IPS DF 4.7 (cell line): ENCODE measurements at regions not wholly inside any gene's neighbourhood (a gene's known extent, or its start where the extent isn't known, plus 50 kb on each side); places are given as distances from the start of the nearest gene placed in this dataset.
A peak's percentile ranks its signal among the peaks of the same experiment; 100 is the strongest.
"Not testable (repeated sequence)": the region's sequence is repeated elsewhere in the genome, so short reads cannot be mapped to it uniquely, and the experiment has no call there.

Source experiments
- DNase-seq: peaks from one replicate; pipeline ENCODE4 v3.0.0-alpha.2; 2013; ENCODE audit warnings: low spot score; ENCODE audit errors: extremely low read depth

DNA sequence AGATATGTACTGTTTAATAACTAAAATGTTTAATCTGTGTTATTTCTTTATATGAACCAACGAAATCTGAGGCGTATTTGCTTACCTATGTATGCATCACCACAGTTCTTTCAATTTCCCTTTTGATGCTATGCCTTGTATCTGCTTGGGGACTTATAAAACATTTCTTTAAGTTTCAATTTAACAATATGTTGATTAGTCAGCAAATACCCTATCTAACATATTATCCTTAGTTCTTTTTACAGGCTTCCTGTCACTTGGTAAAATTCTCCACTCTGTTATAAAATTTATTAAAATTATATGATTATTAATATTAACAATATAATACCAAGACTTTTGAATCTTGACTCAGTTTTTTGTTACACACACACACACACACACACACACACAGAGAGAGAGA lies 174.3 kb downstream of the CPS1 start:
- DNase-seq, result no peak

DNA sequence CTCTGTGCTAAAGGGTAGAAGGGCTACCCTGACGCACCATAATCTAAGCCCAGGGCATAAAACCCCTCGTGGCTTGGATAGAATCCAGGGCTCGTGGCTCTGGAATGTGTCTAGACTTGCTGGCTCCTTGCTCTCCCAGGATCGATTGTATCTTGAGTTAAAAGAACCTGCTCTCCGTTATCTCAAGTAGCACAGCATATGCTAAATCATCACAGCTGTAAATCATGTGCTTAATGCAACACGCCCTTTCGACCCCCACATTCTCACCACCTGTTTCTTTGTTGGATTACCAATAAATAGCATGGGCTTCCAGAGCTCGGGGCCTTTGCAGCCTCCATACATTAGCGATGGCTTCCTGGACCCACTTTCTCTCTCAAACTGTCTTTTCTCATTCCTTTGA lies 190.4 kb downstream of the CPS1 start:
- DNase-seq, result not testable (repeated sequence)

DNA sequence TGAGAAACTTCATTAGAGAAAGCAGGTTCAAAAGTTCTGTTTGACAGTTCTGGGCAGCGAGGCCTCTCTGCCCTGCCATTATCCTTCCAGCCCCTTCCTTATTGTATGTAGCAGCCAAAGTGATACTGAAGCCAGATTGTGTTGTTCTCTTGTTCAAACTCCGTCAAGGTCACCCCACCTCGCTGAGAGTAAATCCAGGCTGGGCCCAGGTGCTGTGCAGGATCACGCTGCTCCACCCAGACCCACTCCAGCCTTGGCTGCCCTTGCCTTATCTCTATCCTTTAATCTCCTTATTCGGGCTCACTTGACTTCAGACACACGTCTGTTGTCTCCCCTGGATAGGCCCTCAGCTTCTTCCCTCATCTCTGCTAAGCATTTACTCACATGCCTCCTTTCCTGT lies 196.1 kb downstream of the CPS1 start:
- DNase-seq, result no peak

DNA sequence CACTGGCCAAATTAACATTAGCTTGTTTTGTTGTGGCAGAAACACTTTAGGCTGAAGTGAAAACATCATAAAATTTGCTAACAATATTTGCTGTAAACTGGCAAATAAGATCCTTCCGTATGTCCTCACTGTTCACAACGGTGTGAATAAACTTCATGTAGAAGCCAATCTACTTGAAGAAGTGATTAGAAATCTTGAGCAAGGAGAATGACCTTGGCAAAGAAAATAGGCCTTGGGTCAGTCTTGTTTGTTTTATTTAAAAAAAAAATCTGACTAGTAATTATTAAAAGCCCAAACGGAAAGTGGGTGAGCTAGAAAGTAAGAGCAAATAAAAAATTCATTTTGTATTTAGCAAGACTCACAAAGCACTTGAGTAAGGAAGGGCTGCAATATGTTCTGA lies 197.0 kb downstream of the CPS1 start:
- no peak for DNase-seq

DNA sequence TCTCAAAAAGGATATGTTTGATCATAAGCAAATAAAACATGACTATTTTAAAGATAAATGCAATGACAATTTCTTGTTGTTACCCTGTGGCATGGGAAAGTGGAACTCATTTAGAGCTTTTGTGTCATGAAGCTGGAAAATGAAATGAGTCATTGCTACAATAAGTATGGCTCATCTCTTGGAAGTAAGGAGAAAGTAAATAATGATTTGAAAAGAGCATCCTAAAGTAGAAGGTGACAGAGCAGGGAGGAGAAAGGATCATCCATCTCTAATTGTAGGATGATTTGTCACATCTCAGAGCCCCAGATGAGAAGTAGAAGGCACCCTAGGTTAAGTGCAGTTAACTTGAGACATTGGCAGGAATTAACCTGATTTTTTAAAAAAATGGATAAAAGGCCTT lies 200.5 kb downstream of the CPS1 start:
- DNase-seq, result no peak

DNA sequence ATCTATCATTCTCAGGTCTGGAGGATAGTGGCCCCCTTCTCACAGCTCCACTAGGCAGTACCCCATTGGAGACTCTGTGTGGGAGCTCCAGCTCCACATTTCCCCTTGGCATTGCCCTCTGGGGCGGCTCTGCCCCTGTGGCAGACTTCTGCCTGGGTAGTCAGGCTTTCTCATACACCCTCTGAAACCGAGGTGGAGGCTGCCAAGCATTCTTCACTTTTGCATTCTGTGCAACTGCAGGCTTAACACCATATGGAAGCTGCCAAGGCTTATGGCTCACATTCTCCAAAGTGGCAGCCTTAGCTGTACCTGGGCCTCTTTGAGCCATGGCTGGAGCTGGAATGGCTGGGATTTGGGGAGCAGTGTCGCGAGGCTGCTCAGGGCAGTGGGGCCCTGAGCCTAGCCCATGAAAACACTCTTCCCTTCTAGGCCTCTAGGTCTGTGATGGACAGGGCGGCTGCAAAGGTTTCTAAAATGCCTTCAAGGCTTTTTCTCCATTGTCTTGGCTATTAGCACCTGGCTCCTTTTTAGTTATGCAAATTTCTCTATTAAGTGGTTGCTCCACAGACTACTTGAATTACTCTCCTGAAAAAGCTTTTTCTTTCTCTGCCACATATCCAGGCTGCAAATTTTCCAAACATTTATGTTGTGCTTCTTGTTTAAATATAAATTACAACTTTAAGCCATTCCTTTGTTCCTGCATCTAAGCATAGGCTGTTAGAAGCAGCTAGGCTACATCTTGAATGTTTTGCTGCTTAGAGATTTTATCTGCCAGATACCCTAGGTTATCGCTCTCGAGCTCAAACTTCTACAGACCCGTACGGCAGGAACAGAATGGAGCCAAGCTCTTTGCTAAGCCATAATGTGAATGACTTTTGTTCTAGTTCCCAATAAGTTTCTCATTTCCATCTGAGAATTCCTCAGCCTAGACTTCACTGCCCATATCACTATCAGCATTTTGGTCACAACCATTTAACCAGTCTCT lies 206.5 kb downstream of the CPS1 start:
- peak; percentile 36 for DNase-seq

DNA sequence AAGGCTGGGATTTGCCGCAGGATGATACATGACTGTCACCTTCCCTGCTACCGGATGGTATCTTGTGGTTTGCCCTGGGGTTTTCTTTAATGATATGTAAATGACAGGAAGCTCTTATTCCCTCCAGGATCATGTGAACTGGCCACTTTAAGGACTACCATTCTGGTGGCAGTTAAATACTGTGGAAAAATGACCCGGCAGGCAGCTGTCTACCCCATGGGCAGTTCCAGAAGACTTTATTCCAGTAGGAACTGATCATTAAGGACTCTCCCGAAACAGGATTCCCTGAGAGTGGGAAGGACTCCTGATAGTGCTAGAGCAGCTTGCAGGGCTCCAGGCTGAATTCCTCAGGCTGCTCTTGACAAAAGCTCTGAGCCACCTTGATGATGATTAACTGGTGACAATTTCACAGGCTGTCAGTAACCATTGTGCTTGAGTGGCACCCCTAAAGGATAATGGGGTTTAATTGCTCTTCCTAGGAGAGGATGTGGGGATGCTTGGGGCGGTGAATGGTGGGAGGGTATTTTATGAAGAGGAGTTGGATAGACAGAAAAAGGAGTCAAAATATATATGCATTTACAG lies 212.0 kb downstream of the CPS1 start:
- no peak for DNase-seq

DNA sequence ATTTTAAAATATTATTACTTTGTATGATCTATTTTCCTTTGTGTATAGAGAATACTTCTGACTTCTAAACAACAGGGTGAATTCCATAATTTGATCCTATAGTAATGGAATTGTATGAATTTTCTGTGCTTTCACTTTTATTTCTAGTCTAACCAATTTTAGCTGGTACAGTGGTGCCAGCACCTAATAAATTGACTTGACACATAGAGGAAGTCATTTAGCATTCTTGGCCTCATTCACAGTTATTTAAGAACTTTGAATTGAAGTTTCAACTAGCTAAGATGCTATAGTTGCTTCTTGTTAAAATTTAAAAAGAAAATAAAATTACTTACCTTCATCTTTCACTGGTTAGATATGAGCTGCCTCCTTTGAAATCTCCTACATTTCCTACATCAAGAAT lies 220.4 kb downstream of the CPS1 start:
- DNase-seq, result no peak

DNA sequence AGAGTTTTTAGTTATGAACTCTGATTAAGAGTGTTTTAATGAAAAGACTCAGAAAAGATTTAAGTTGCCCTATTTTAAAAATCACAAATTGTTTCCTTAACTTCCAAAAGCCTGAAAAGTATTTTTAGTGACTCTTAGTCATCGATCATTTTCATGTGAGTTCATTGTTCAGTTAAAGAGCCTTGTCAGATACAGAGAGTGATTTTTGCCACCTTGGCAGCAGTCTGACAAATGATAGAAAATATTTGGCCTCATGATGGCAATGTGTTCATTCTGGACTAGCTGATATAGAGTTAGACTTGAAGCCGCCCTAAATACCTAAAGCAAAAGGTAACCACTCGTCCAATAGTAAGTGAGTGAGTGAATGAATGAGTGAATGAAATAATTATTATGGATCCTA lies 225.8 kb downstream of the CPS1 start:
- DNase-seq, result no peak

DNA sequence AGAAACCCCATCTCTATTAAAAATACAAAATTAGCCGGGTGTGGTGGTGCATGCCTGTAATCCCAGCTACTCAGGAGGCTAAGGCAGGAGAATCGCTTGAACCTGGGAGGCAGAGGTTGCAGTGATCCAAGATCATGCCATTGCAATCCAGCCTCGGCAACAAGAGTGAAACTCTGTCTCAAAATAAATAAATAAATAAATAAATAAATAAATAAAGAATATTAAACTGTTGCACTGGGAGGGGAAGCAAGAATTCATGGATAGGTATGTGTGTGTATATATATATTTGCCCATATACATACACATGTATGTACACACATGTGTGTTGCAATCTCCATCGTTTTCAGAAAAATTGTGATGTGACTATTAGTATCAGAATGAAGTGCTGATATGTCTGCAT lies 231.4 kb downstream of the CPS1 start:
- DNase-seq, result not testable (repeated sequence)

DNA sequence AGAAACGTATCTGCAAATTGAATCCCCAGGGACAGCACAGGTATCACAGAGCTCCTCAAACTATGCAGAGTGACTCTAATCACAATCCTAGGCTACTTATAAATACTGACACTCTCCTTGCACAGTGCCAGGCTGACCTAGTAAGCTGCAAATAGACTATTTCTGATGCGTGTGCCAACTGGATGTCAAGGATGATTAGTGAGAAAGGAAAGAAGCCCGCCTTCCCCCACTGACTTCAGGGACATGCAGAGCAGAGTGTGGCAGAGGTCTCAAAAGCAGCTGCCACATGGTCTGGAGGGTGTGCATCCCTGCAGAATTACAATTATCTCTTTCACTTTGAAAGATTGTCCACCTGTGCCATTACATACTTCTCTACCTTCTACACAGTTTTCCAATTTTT lies 235.6 kb downstream of the CPS1 start:
- no peak for DNase-seq

DNA sequence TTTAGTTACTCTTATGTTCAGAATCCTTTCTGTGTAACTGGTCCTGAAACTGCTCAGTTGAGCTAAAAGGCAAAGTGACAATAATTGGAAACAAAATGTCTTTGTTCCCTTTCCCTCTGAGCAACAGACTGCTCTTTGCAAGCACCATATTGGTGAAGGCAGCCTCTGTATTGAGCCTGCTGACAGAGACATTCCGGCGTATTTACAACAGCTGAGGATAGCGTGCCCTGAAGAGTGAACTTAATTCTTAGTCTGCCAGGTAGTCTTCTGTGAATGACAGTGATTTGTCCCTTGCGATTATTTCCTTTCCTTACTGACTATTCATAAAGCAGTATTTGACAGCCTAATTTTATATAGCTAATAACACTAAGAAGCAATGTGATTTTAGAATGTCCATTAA lies 239.1 kb downstream of the CPS1 start:
- DNase-seq, result no peak

DNA sequence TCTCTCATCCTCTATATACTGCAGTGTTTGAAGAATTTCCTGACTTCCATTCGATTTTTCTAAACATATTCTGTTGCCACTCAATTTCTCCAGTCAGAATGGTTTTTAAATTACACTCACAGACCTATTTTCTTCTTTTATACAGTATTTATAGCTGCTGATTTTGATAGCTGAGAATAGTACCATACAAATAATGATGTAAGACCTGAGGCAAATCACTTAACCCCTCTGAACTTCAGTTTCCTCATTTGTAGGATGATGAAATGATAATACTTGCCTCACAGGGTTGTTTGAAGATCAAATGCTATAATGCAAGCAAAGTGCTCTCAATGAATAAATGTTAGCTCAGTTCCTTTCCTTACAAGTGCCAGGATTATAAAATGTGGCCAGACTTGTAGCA lies 241.8 kb downstream of the CPS1 start:
- DNase-seq, result no peak

DNA sequence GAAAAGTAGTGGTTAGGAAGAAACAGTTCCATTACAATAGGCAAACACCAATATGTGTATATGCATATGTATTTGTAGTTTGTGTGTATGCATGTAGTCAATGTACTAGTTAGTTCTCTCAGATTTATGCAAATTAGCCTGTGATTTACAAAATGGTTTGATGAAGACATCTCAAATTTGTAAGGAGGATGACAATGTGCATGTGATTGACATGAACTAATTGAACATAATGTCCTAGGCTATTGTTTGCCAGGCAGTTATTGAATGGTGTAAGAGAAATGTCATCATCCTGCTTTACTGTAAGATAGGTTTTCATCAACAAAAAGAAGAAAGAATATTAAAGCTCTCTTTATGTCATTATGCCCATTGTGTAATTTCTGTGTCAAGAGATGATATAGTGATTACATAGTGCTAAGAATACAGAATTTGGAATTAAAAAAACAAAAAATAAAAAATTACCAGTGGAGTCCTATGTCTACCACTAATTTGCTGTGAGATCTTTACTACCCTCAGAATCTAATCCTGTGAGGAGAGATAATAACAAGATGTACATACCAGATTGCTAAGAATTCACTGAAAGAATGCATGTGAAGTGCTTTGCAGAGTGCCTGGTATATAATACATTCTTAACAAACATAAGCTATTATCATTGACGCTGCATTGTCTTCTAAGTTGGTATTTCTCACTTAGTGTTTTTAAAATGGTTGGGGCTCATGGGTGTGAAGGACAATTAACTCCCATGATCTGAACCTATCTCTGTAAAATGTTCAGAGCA lies 258.0 kb downstream of the CPS1 start:
- no peak for DNase-seq

DNA sequence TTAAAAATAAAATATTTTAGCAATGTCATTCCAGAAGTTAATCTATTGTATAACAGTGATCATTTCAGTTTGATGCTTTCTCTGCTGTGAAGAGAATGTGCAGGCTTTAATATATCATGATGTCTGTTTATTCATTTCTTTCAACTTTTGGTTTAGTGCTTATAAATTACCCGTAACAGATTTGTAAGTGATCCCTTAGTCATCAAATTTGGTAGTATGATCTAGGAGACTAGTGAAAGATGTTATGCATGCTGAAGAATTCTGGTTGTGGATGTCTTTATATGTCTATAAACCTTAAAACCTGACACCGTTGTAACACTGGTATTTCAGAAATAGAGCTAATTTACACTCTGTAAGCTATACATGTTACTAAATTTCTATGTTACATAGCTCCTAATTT lies 260.4 kb downstream of the CPS1 start:
- DNase-seq, result no peak

DNA sequence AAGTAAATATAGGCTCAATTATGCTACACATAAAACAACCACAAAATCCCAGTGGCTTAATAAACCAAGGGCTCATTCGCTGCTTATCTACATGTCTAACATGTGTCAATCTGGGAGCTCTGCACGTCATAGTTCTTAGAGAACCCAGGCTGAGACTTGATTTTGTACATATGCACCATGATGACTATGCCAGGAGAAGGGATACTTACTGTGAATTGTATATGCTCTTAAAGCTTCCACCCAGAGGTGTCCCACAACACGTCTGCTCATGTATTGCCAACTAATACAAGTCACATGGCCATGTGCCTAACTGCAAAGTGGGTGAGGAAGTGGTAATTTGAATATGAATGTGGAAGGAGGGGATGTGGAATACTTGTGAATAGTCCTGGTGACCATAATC lies 262.1 kb downstream of the CPS1 start:
- DNase-seq, result no peak

DNA sequence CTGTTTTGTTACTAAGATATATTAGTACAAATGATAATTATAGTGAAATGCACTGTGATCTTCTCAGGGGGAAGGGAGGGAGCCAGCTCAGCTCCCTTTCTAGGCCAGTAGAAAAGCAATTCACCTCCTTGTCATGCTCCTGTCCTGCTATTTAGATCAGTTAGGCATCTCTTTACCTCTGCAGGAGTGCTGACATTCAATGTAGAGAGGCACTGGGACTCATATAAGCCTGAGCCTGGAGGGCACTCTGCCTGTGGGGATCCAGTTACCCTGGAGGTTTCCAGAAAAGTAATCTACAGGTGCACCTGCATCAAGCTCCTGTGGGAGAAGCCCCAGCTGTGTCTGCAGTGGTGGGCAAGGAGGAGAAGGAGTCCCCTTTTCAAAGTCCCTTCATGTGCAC lies 277.0 kb downstream of the CPS1 start:
- no peak for DNase-seq

DNA sequence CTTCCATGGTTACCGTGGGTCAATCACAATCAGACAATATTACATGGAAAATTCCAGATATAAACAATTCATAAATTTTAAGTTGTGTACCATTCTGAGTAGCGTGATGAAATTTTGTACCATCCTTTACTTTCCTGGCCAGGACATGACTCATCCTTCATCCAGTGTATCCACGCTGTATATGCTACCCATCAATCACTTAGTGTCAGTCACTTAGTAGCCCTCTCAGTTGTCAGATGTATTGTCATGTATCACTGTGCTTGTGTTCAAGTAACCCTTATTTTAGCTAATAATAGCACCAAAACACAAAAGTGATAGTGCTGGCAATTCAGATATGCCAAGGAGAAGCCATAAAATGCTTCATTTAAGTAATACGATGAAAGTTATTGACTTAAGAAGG lies 282.6 kb downstream of the CPS1 start:
- DNase-seq, result no peak

DNA sequence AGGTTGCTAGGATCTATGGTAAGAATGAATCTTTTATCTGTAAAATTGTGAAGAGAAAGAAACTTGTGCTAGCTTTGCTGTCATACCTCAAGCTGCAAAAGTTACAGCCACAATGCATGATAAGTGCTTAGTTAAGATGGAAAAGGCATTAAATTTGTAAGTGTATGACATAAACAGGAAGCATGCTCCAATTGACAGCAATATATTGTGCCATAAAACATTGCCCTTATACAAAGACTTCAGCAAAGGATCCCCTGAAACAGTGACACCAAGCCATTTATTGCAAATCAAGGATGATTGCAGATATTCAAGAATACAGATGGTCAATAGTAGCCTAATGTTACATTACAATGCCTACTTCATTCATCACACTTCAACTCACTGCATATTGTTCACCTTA lies 283.1 kb downstream of the CPS1 start:
- DNase-seq, result no peak

DNA sequence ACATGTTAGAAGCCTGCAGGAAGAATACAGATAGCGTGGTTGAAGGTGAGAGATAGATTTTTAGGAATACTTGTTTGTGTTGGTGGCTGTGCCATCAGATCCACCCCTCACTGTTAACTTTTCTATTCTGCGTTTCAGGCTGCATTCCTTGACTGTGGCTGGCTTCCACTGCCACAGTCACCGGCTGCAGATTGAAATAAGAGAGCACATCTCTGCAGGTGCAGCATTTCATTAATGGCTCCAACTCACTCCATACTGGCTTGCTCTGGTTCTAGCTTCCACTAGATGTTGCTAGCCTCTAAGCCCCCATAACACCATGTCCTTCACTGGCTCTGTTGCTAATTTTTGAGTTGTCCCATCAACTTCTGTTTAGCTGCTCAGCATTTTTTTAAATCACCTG lies 286.5 kb downstream of the CPS1 start:
- DNase-seq, result no peak

DNA sequence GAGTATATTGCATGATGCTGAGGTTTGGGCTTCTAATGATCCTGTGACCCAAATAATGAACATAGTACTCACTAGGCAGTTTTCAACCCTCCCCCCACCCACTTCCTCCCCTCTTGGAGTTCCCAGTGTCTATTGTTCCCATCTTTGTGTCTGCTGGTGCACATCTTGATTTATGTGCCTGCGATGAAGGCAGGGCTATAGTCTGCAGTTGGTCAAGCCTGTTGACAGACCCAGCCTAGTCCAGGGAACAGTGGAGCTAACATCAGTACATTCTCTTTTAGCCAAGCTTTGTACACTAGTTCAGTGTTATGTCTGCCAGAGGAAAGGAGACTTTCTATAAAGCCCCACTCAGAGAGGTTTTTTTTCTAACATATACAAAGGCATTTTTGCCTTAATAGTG lies 287.6 kb downstream of the CPS1 start:
- no peak for DNase-seq

DNA sequence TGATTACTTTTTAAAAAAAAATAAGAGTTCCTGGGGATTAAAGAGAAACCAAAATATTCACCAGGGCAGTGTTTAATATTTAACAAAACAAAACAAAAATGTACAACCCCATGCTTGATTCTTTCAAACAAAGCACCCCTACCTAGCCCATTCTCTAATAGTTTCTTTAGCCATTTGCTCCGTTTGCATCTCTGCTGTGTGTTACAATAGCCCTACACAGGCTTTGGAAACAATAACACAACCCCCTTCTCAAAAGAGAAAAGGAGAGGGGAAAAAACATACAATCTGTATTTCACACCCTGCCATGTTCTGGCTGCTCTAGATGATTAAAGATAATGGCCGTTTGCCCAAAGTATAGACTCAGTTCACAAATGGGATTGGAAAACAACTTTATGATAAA lies 302.9 kb downstream of the CPS1 start:
- DNase-seq, result no peak
